ENCODE measurements at regions not wholly inside any gene's neighbourhood (a gene's known extent, or its start where the extent isn't known, plus 50 kb on each side); places are given as distances from the start of the nearest gene placed in this dataset.
A peak's percentile ranks its signal among the peaks of the same experiment; 100 is the strongest.
"Not testable (repeated sequence)": the region's sequence is repeated elsewhere in the genome, so short reads cannot be mapped to it uniquely, and the experiment has no call there.

DNA sequence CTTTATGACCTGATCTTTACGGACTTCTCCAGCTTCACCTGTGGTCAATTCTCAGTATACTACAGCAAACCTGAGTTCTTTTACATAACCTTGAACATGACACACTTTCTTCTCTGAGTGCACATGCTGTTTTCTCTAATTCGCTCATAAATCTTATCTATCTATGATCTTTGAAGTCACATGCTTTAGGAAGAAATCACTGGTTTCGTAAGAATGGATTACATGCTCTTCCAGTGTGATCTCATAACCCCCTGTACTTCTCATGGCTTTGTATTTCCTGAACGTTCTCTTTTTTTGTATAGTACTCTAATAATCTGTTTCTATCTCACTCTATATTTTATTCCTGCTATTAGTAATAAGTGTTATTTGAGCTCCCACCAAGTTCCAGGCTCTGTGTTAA lies 1165.2 kb downstream of the TBL1XR1 start:
- no peak for DNase-seq

DNA sequence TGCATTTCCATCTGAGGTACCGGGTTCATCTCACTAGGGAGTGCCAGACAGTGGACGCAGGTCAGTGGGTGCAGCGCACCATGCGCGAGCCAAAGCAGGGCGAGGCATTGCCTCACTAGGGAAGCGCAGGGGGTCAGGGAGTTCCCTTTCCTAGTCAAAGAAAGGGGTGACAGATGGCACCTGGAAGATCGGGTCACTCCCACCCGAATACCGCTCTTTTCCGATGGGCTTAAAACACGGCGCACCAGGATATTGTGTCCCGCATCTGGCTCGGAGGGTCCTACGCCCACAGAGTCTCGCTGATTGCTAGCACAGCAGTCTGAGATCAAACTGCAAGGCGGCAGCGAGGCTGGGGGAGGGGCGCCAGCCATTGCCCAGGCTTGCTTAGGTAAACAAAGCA lies 1157.1 kb downstream of the NAALADL2 start:
- peak; percentile 89 for DNase-seq

DNA sequence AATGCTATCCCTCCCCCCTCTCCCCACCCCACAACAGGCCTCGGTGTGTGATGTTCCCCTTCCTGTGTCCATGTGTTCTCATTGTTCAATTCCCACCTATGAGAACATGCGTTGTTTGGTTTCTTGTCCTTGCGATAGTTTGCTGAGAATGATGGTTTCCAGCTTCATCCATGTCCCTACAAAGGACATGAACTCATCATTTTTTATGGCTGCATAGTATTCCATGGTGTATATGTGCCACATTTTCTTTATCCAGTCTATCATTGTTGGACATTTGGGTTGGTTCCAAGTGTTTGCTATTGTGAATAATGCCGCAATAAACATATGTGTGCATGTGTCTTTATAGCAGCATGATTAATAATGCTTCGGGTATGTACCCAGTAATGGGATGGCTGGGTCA lies 1156.1 kb downstream of the NAALADL2 start:
- not testable (repeated sequence) for DNase-seq

DNA sequence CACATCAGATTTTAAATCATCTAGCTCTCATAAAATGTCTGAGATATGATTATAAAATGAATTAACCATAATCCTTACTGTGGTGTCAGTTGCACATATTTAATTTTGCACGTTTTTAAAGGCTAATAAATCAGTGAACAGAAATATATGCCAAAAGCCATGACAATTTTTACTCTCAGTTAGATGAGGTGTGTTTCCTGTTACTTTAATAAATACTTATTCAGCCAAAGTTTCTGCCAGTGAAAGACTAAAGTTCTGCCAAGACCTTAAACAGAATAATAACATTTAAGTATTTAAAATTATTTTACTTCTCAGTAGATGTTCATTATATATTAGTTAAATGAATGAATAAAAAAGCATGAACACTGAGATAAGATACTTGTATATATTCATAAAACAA lies 1150.1 kb downstream of the NAALADL2 start:
- no peak for DNase-seq

DNA sequence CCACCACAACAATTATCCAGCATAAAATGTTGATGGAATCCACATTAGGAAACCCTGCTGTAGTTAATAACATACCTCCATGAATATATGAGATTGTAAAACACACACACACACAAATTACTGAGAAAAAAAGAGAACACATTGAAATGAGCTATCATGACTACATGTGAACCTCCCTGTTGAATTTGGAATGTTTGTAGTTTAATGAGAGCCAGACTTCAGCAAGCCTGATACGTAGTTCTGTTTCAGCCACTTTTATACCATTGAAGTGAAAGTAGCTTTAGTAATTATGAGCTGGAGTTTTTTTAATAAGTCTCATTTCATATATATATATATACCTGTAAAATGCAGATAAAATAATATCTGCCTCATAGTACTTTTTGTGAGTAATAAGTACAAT lies 1146.4 kb downstream of the NAALADL2 start:
- no peak for DNase-seq

DNA sequence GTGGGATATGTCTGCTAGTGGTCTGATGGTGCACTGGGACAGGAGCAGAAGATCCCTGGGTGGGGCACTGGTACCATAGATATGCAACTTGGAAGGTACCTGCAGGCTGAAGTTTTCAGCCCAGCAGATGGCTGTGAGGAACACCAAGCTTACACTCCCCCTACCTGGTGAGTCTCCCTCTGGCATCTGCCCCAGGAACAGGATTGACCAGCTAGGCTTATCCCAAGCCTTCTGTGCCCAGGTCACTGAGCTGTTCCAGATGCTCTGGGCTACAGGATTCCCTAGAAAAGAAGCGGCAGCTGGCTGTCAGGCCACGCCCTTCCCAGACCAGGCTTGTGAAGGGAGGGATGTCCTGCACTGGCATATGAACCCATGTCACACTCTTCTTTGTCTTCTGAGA lies 1130.0 kb downstream of the NAALADL2 start:
- DNase-seq = no peak

DNA sequence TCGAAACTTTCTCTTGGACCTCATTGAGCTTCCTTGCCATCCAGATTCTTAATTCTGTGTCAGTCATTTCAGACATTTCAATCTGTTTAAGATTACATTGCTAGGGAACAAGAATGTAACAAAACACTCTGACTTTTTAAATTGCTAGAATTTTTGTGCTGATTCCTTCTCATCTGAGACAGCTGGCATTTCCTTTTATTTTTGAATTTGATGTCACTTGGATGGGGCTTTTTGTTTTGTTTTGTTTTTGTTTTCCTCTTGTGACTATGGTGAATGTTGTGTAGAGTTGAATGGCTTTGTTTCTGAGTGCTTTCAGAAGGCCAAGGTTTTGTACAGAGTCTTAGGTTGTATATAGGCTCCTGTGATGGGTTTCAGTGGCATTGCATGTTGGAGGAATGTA lies 1129.3 kb downstream of the NAALADL2 start:
- DNase-seq = no peak

DNA sequence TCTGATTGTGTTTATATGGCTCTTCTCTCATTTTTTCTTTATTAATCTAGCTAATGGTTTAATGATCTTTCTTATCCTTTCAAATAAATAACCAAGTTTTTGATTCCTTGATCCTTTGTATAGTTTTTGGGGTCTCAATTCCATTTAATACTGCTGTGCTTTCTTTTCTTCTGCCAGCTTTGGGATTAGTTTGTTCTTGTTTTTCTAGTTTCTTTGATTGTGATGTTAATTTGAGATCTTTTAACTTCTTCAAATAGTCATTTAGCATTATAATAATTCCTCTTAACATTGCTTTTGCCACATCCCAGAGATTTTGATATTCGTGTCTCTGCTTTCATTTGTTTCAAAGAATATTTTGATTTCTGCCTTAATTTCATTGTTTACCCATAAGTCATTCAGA lies 1126.6 kb downstream of the NAALADL2 start:
- DNase-seq = no peak

DNA sequence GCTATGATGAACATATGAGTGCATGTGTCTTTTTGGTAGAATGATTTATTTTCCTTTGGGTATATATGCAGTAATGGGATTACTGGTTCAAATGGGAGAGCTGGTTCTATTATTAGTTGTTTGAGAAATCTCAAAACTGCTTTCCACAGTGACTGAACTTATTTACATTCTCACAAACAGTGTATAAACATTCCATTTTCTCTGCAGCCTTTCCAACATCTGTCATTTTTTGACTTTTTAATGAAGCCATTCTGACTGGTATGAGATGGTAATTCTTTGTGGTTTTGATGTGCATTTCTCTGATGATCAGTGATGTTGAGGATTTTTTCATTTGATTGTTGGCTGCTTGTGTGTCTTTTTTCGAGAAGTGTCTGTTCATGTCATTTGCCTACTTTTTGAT lies 1124.2 kb downstream of the NAALADL2 start:
- DNase-seq = no peak

DNA sequence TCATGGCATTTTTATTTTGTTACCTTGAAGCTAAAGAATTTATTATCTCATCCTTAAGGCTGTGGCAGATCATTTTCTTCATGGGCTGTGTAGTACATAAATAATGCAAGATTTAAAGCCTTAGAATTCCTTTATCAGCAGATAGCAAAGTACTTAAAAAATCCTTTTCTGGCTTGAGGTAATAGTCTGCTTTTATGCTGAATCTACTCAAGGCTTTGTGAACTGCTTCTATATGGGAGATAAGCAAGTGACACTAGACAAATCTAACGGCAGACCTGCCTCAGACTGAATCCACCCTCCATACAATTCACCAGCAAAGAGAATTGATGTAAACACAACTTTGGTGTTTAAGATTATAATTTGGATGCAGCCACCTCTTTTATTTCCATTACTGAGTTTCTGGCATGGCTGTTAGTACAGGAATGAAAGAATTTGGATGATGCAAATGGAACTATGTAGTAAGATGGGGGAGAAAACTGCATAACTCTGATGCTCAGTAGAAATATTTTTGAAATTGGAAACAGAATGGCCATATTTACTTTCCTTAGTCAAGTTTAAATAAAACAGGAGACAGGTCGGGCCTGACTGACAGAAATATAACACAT lies 1121.5 kb downstream of the NAALADL2 start:
- no peak for DNase-seq

DNA sequence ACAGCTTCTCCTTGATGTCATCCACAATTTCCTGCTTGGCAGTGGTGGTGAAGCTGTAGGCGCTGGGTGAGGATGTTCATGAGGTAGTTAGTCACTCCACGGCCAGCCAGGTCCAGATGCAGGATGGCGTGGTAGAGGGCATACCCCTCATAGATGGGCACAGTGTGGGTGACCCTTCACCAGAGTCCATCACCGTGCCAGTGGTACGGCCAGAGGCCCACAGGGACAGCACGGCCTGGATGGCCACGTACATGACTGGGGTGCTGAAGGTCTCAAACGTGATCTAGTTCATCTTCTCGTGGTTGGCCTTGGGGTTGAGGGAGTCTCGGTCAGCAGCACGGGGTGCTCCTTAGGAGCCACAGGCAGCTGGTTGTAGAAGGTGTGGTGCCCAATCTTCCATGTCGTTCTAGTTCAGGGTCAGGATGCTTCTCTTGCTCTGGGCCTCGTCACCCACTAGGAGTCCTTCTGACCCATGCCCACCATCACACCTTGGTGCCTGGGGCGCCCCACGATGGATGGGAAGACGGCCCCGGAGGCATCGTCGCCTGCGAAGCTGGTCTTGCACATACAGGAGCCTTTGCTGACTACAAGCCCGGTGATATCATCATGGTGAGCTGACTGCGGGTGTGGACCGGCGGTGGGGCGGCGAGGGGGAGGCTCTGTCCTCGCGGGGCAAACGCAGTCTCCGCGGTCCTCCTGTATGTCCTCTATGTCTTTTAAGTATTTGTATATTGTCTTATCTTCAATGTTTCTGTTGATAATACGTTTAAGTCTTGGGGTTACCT lies 1119.0 kb downstream of the NAALADL2 start:
- no peak for DNase-seq

DNA sequence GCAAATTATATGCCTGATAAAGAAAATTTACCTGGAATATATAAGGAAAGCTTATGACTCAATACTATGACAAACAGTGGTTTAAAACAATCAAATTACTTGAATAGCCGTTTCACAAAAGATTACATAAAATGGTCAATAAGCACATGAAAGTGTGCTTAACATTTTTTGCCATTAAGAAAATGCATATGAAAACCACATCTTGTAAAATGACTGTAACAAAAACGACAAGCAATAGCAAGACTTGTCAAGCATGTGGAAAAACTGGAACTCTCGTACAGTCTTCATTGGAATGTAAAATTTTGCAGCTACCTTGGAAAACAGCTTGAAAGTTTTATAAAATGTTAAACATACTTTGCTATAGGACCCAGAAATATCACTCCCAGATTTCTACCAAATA lies 1110.3 kb downstream of the NAALADL2 start:
- DNase-seq = no peak

DNA sequence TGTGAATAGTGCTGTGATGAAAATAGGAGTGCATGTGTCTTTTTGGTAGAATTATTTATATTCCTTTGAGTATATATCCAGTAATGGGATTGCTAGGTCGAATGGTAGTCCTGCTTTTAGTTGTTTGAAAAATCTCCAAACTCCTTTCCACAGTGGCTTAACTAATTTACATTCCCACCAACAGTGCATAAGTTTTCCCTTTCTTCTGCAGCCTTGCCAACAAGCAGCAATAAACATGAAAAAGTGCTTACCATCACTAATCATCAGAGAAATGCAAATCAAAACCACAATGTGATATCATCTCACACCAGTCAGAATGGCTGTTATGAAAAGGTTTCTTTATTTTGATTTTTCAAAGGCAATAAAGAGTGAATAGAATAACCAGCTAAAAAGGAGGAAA lies 1105.9 kb downstream of the NAALADL2 start:
- no peak for DNase-seq

DNA sequence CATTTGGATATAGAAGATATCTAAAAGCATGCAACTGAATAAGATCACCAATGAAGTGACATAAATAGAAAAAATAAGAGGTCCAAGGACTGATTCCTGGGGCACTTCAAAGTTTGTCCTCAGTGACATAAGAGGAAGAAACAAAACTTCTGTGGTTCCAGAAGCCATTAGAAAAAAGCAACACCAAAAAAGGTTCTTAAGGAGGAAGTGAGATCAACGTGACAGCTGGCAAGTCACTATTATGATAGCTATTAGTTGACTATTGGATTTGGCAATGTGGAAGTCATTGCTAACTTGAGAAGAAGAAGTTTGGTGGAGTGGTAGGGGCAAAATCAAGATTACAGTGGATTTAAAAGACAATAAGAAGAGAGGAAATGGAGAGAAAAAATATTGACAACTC lies 1098.3 kb downstream of the NAALADL2 start:
- no peak for DNase-seq

DNA sequence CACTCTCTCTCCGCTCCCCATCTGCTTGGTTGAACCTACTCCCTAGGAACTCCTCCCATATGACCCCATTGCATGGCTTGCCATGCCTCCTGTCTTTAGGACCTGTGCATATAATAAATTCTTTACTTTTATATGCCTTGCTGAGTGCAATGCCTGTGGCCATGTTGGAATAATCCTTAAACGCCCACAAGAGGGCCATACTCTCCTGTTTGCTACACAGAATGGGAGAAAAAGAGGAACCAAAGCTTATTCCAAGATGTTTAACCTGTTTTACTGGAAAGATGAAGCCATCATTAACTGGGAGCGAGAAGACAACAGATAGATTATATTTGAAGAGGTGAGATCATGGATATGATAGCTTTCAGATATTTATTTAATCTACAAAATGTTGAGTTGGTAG lies 1097.8 kb downstream of the NAALADL2 start:
- peak; percentile 7 for DNase-seq

DNA sequence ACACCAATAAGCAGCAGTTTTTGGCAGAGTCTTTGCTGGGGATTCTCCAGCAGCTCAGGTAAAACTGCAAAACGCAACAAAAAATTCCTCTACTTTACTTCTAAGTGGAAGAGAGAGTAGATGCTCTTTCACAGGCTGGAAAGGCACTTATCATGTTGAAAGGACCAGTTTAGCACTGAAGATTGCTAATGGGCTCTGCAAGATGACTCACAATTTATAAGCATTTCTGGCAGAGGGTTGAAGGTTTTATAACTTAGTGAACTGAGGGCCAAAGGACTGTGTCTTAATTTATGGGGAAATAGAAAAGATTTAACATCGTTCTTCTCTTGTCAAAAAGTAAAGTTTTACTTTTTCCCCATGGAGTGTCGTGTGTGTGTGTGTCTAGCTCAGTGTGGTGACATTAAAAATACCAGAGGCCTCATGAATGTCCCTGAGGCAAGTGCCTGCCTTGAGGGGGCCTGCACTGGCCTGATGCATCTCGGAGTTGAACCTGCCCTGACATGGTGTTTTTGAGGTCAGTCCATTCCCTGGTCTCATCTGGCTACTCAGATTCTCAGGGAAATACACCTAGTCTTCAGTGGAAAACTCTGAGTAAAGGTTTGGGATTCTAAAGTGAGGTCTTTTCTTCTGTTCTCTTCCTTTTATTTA lies 1092.0 kb downstream of the NAALADL2 start:
- no peak for DNase-seq

DNA sequence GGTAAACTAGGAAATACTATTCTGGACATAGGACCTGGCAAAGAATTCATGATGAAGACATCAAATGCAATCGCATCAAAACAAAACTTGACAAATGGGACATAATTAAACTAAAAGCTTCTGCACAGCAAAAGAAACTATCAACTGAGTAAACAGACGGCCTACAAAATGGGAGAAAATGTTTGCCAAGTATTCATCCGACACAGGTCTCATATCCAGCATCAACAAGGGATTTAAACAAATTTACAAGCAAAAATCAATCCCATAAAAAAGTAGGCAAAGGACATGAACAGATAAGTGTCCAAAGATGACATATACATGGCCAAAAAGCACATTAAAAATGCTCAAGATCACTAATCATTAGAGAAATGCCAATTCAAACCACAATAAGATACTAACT lies 1088.9 kb downstream of the NAALADL2 start:
- no peak for DNase-seq

DNA sequence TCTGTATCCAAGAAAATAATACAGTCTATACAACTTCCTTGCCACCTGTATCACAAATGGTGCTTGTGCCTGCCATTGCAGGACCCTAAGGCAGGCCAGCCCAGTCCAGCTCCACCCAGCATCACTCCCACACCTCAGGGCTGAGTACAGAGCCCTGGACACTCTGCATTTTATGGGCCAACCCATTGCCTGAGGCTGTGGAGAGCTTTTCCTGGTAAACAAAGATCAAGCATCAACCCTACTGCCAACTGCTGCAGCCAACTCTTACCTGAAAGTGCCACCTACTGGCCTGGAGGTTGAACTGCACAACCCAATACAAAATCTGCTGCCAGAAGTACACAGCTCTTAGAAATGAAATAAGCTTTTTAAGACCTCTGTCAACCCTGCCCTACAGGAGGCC lies 1082.2 kb downstream of the NAALADL2 start:
- peak; percentile 39 for DNase-seq

DNA sequence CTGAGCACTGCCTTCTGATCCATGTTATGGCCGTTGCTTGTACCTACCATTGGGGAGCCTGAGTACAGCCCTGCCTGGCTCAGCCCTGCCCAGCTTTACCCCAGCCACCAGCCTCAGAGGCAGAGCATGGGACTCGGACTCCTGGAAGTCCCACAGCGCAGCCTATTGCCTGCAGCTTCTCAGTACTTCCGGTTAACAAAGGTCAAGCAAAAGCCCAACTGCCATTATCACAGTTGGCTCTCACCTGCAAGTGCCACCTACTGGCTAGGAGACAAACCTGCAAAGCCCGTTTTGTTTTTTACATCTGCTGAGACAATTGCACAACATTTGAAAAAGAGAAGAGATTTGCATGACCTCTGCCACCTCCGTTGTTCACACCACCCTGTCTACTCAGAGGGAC lies 1081.7 kb downstream of the NAALADL2 start:
- DNase-seq = no peak

DNA sequence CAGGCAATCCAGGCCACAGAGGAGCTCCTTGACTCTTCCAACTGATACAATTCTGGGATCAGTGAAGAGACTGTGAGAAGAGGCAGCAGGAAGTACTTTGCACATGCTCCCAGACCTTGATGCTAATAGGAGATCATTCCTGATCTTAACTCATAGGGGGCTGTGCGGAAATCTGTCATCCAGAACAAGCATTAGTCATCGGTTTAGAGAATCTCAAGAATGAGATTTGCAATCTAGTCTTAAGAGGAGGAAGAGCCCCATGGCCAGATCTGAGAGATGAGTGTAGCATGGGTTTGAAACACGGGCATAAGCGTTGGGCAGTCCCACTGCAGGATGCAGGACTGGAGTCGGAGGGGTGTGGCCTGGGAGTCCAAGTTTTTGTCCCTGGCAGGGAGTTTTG lies 1081.1 kb downstream of the NAALADL2 start:
- DNase-seq = peak; percentile 86

DNA sequence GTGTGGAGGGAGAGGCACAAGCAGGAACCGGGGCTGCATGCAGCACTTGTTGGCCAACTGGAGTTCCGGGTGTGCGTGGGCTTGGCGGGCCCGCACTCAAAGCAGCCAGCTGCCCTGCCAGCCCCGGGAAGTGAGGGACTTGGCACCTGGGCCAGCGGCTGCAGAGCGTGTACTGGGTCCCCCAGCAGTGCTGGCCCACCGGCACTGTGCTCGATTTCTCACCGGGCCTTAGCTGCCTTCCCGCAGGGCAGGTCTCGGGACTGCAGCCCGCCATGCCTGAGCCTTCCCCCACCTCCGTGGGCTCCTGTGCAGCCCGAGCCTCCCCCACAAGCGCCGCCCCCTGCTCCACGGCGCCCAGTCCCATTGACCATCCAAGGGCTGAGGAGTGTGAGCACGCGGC lies 1078.2 kb downstream of the NAALADL2 start:
- not testable (repeated sequence) for DNase-seq

DNA sequence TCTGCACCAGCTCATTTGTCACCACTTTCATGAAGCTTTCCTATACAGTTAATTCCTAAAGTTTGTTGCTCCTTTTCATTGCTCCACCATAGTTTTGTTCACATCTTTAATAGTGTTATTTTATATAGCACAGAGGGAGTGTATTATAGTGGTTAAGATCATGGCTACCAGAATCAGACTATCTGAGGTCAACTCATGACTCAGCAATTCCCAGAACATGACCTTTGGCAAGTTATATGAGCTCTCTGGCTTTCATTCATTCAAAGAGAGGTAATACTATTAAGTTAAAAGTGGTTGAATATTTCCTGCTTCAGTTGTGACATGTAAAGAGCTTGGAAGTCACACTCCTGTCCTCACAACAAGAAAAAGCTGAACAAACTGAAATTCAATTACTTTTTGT lies 1073.5 kb downstream of the NAALADL2 start:
- no peak for DNase-seq

DNA sequence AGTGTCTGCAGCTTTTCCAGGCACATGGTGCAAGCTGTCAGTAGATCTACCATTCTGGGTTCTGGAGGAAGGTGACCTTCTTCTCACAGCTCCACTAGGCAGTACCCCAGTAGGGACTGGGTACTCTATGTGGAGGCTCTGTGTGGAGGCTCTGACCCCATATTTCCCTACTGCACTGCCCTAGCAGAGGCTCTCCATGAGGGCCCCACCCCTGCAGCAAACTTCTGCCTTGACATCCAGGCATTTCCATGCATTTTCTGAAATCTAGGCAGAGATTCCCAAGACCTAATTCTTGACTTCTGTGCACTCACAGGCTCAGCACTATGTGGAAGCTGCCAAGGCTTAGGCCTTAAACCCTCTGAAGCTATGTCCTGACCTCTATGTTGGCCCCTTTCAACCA lies 1060.0 kb downstream of the NAALADL2 start:
- no peak for DNase-seq

DNA sequence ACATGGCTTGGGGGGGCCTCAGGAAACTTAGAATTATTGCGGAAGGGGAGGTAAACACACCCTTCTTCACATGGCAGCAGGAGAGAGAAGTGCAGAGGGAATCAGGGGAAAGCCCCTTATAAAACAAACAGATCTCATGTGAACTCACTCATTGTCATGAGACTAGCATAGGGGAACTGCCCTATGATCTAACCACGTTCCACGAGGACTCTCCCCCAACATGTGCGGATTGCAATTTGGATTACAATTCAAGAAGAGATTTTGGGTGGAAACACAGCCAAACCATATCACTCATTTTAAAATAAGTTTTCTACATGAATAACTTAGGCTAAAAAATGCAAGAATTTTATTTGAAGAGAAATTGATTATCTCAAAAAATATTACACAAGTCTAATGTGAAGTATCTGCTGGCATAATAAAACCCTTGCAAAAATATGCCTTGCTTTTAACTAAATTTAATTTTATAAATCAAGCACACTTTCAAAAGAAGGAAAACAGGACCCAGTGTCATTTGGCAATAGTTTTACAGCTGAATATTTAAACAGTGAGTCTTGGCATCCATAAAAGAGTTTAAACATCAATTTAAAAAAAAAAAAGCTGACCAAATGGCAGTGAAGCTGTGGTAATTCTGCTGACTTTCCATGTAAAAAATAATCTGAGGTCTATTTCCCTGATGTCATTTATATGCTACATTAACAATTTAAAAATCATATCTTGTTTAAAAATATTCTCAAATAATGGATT lies 1057.2 kb downstream of the NAALADL2 start:
- no peak for DNase-seq
